Right lobe of liver (tissue), 6 donors: ENCODE measurements at regions not wholly inside any gene's neighbourhood (a gene's known extent, or its start where the extent isn't known, plus 50 kb on each side); places are given as distances from the start of the nearest gene placed in this dataset.

Experiments used
- ATAC-seq, 4 donors: fragments of 200-7000 bp; cut with Tn5 transposase; one replicate each; pipeline ENCODE4 v1.9.1; 2020; ENCODE audit warnings: mild to moderate bottlenecking in 4 of 4, moderate library complexity in 4 of 4
- DNase-seq, 3 donors: peaks; one replicate each; pipeline ENCODE4 v3.0.0-alpha.2; 2020
- H3K27ac ChIP-seq, 3 donors: fragments of 200-600 bp; one replicate each; pipeline ENCODE4 v1.8.0; 2022
- H3K27me3 ChIP-seq, 2 donors: fragments of 200-600 bp; one replicate each; pipeline ENCODE4 v1.8.0; 2022
- H3K36me3 ChIP-seq, 4 donors: fragments of 200-600 bp; sonication (generic) in 1 of 4; one replicate each; pipeline versions ENCODE4 v1.5.1 to v1.8.0; 2017 to 2022; ENCODE audit warnings: control low read depth in 1 of 4
- H3K4me1 ChIP-seq, 4 donors: fragments of 200-600 bp; sonication (generic) in 1 of 4; one replicate each; pipeline versions ENCODE4 v1.5.1 to v1.8.0; 2017 to 2022; ENCODE audit warnings: control low read depth in 1 of 4
- H3K4me3 ChIP-seq, 3 donors: fragments of 200-600 bp; one replicate each; pipeline ENCODE4 v1.8.0; 2022
- H3K9me3 ChIP-seq, 4 donors: fragments of 200-600 bp; sonication (generic) in 1 of 4; one replicate each; pipeline versions ENCODE4 v1.5.1 to v1.8.0; 2017 to 2022; ENCODE audit warnings: control low read depth in 1 of 4
- CTCF ChIP-seq, 4 donors: fragments of 200-600 bp in 3 of 4; fragments of 450-650 bp in 1 of 4; IDR thresholded peaks; one replicate each; pipeline versions ENCODE4 v1.5.1 to v1.8.0; 2016 to 2022; ENCODE audit warnings: antibody characterized with exemption in 4 of 4, mild to moderate bottlenecking in 2 of 4
- POLR2A ChIP-seq: fragments of 450-650 bp; IDR thresholded peaks from one replicate; pipeline ENCODE4 v1.6.1; 2017; ENCODE audit warnings: antibody characterized with exemption, mild to moderate bottlenecking
- WGBS: methylation state at CpG from one replicate; pipeline ENCODE4 v1.1.6; 2018; ENCODE audit warnings: low coverage, low lambda C conversion rate; ENCODE audit not compliant: insufficient coverage; ENCODE audit errors: missing lambda C conversion rate; 5-methylcytosine and 5-hydroxymethylcytosine counted together
- intact Hi-C, 2 donors: fragments of 100-400 bp; cut with DNase I; formaldehyde crosslinking; loops; one replicate each; pipeline versions ENCODE4 v1.11.2 to v1.14.1; 2022
- donor health status: DM: no; HTN: yes; CAD: no.
- donor health status: DM: no; HTN: no; CAD: no.
- donor health status: DM: no; HTN: no; CAD: no.
- donor health status: DM: no; HTN: yes; CAD: no.
- donor health status: DM: no; HTN: yes; CAD: no.

DNA sequence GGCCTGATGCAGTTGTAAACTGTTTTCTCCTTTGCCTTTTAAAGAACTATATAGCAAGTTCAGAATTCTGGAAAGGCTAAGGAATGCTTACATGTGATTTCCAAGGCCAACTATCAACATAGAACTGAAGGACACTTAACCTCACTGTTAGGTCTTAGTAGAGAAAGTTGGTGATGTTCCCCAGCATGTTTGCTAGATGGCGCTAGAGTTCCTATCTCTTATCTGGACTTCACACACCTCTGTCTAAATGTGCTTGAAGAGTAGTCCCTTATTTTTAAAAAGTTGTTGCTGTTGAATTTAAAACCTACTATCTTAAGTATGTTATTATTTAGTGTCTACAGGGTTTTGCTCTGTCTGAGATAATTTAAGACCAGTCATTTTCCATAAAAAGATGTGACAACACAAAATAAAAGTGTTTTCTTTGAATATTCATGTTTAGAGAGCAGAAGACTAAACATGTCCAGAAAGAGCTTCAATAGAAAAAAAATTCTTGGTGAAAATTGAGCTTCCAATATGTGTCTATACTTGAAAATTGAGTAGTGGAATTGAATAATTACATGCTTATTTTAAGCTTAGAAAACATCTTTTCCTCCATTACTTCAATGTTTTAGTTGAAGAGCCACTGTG, 237.3 kb downstream of the S1PR1 start:
- no peak for TF ChIP-seq POLR2A
- TF ChIP-seq CTCF (IDR thresholded peaks at IDR 0.05), result no peak
- no peaks in the 10 kb centered on the region for H3K36me3 ChIP-seq
- DNase-seq (no peak), ATAC-seq (no peak)
- H3K27me3 ChIP-seq, result no peaks in the 10 kb centered on the region
- H3K27ac ChIP-seq, result no peak overlapping the region
- WGBS, result 0% methylated on average over 1 of the region's 1 CpG
- no peaks in the 10 kb centered on the region for H3K9me3 ChIP-seq
- H3K4me1 ChIP-seq, result no peaks in the 10 kb centered on the region
- H3K4me3 ChIP-seq, result no peak overlapping the region
- intact Hi-C loops, result no loop called here

- DNase-seq (no peak), ATAC-seq (no peak)
- no peak overlapping the region for H3K27ac ChIP-seq
- WGBS, result 12% methylated on average over 1 of the region's 1 CpG
- intact Hi-C loops, result no loop called here
- TF ChIP-seq CTCF (IDR thresholded peaks at IDR 0.05), result no peak
- no peak for TF ChIP-seq POLR2A
- no peaks in the 10 kb centered on the region for H3K36me3 ChIP-seq
- H3K4me3 ChIP-seq, result no peak overlapping the region
- H3K4me1 ChIP-seq, result no peaks in the 10 kb centered on the region
- H3K9me3 ChIP-seq, result no peaks in the 10 kb centered on the region
- H3K27me3 ChIP-seq, result no peaks in the 10 kb centered on the region
Measured at GRCh38 chr1:101476541-101476940, 239.7 kb downstream of the S1PR1 start.

- H3K36me3 ChIP-seq, result no peaks in the 10 kb centered on the region
- ATAC-seq, result no peak
- H3K4me1 ChIP-seq, result no peaks in the 10 kb centered on the region
- TF ChIP-seq CTCF (IDR thresholded peaks at IDR 0.05), result no peak
- no peak for TF ChIP-seq POLR2A
- no peaks in the 10 kb centered on the region for H3K9me3 ChIP-seq
- no peak overlapping the region for H3K27ac ChIP-seq
- intact Hi-C loops, result no loop called here
- DNase-seq, result no peak
- no peak overlapping the region for H3K4me3 ChIP-seq
- no peaks in the 10 kb centered on the region for H3K27me3 ChIP-seq
Measured at GRCh38 chr1:101479945-101480344, 243.1 kb downstream of the S1PR1 start.

DNA sequence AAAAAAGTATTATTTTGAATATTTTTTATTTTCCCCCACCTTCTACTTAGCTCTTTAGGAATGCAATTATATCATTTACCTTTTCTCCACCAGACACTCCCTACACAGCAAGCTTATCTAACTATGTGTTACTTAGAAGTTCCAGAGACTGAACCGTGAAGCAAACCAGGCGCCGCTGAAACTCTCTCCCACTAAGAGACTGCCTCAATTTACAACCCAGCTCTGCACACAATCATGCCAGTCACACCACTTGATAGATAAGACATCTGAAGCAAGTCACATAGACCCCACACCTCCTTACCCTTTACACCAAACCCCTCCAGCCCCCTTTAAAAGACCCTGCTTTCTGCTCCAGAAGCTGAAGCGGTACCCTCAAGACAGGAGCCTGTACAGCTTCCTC, 245.5 kb downstream of the S1PR1 start:
- TF ChIP-seq CTCF (IDR thresholded peaks at IDR 0.05), result no peak
- no peak for TF ChIP-seq POLR2A
- 71% methylated on average over 4 of the region's 4 CpGs for WGBS
- no peak for DNase-seq

More for the DNA sequence above, 245.5 kb downstream of the S1PR1 start:
- Histone ChIP-seq H3K27me3 (no peaks in the 10 kb centered on the region), H3K27ac (no peak overlapping the region), H3K4me3 (no peak overlapping the region), H3K4me1 (no peaks in the 10 kb centered on the region), H3K9me3 (no peaks in the 10 kb centered on the region), H3K36me3 (no peaks in the 10 kb centered on the region)
- intact Hi-C loops, result no loop called here
- no peak for ATAC-seq
